Endothelial cell of umbilical vein (primary cell): ENCODE measurements at regions not wholly inside any gene's neighbourhood (a gene's known extent, or its start where the extent isn't known, plus 50 kb on each side); places are given as distances from the start of the nearest gene placed in this dataset.
A peak's percentile ranks its signal among the peaks of the same experiment; 100 is the strongest.

Experiments used
- BruUV-seq: library from RNA; stranded (reverse); fragments of 400-500 nt; replicated peaks from 2 replicates; lab custom pipeline; 2021; lab: Mats Ljungman, UMichigan
- CTCF ChIA-PET: fragments of 300-600, 350-600 bp; sonication (Branson Sonifier 250); formaldehyde crosslinking; loops from one replicate; lab custom pipeline; 2021; ENCODE audit warnings: antibody characterized with exemption, inconsistent platforms; lab: Charles Lee
- POLR2A ChIA-PET: fragments of 300-600, 350-600 bp; sonication (Branson Sonifier 250); formaldehyde crosslinking; loops from one replicate; lab custom pipeline; 2021; ENCODE audit warnings: antibody characterized with exemption, inconsistent platforms; lab: Charles Lee
- DNase-seq: peaks from one replicate; pipeline ENCODE4 v3.0.0-alpha.2; 2011; ENCODE audit warnings: low read depth, low spot score
- FAIRE-seq: peaks from 2 replicates; lab custom pipeline; 2011; peaks lifted over from hg19 to GRCh38; lab: Jason Lieb, UNC
- H2AFZ ChIP-seq: 2 replicates; pipeline ENCODE4 v1.6.0; 2012; ENCODE audit warnings: low read depth, low read length, control low read depth, inconsistent platforms
- H3K27ac ChIP-seq: 2 replicates; pipeline ENCODE4 v1.5.1; 2011; ENCODE audit warnings: low read depth, mild to moderate bottlenecking, control low read depth, low read length, moderate library complexity; ENCODE audit not compliant: insufficient read depth
- H3K27me3 ChIP-seq, 2 experiments: 2 replicates each; pipeline versions ENCODE4 v1.6.0 to v1.6.1; 2011; ENCODE audit warnings: low read length in 2 of 2, mixed read lengths in 1 of 2; ENCODE audit not compliant: control insufficient read depth in 2 of 2, insufficient read depth in 2 of 2
- H3K36me3 ChIP-seq, 2 experiments: 2 replicates in 1 of 2; 3 replicates in 1 of 2; pipeline ENCODE4 v1.5.1; 2011; ENCODE audit warnings: low read length in 2 of 2, mild to moderate bottlenecking in 1 of 2, moderate library complexity in 1 of 2; ENCODE audit not compliant: control insufficient read depth in 2 of 2, insufficient read depth in 2 of 2; ENCODE audit errors: extremely low read depth in 1 of 2
- H3K4me1 ChIP-seq: 3 replicates; pipeline ENCODE4 v1.5.1; 2011; ENCODE audit warnings: mild to moderate bottlenecking, low read length; ENCODE audit not compliant: control insufficient read depth, insufficient read depth; ENCODE audit errors: extremely low read depth
- H3K4me2 ChIP-seq: 2 replicates; pipeline ENCODE4 v1.6.1; 2011; ENCODE audit warnings: low read length, control low read depth, mixed read lengths; ENCODE audit not compliant: insufficient read depth
- H3K4me3 ChIP-seq, 3 experiments: fragments of 200-600 bp in 1 of 3; sonication (generic), shearing (Covaris generic) in 1 of 3; replicated peaks in 1 of 3; 2 replicates each; pipeline ENCODE4 v1.5.1; 2011 to 2016; ENCODE audit warnings: control low read depth in 3 of 3, low read length in 3 of 3, mild to moderate bottlenecking in 2 of 3, inconsistent platforms in 1 of 3, low read depth in 1 of 3, moderate library complexity in 1 of 3; ENCODE audit not compliant: insufficient read depth in 1 of 3
- H3K79me2 ChIP-seq: 2 replicates; pipeline ENCODE4 v1.6.0; 2012; ENCODE audit warnings: low read length, inconsistent platforms; ENCODE audit not compliant: control insufficient read depth, insufficient read depth
- H3K9ac ChIP-seq: replicated peaks from 2 replicates; pipeline ENCODE3; 2011; ENCODE audit warnings: low read length, control low read depth; ENCODE audit not compliant: insufficient read depth; ENCODE audit errors: extremely low read depth
- H3K9me1 ChIP-seq: replicated peaks from 3 replicates; pipeline ENCODE4 v1.6.0; 2011; ENCODE audit warnings: mild to moderate bottlenecking, low read length; ENCODE audit not compliant: control insufficient read depth, insufficient read depth; ENCODE audit errors: extremely low read depth
- H3K9me3 ChIP-seq: replicated peaks from 2 replicates; pipeline ENCODE4 v1.5.1; 2012; ENCODE audit warnings: low read length, inconsistent platforms; ENCODE audit not compliant: control insufficient read depth, insufficient read depth
- H4K20me1 ChIP-seq: replicated peaks from 2 replicates; pipeline ENCODE3; 2011; ENCODE audit warnings: mild to moderate bottlenecking, low read length; ENCODE audit not compliant: control insufficient read depth, insufficient read depth; ENCODE audit errors: extremely low read depth
- CTCF ChIP-seq, 2 donors: IDR thresholded peaks; 1 replicate in 1 of 2; 2 replicates in 1 of 2; pipeline ENCODE4 v1.5.1; 2011; ENCODE audit warnings: low read length in 2 of 2, mild to moderate bottlenecking in 2 of 2, moderate library complexity in 2 of 2, control low read depth in 1 of 2, inconsistent platforms in 1 of 2, low read depth in 1 of 2; ENCODE audit not compliant: insufficient read depth in 1 of 2; ENCODE audit errors: extremely low read depth in 1 of 2
- EZH2 ChIP-seq: IDR thresholded peaks from 2 replicates; pipeline ENCODE4 v1.6.1; 2012; ENCODE audit warnings: borderline replicate concordance, low read depth, mild to moderate bottlenecking, moderate library complexity, low read length, inconsistent platforms; ENCODE audit not compliant: severe bottlenecking
- FOS ChIP-seq: IDR thresholded peaks from 2 replicates; pipeline ENCODE4 v1.6.1; 2011; ENCODE audit warnings: mild to moderate bottlenecking, low read length, moderate library complexity, borderline replicate concordance; ENCODE audit not compliant: insufficient read depth
- GATA2 ChIP-seq: IDR thresholded peaks from 2 replicates; pipeline ENCODE4 v1.7.0; 2011; ENCODE audit warnings: low read depth, mild to moderate bottlenecking, moderate library complexity, mixed read lengths, low read length; ENCODE audit not compliant: insufficient read length, insufficient read depth
- JUN ChIP-seq: IDR thresholded peaks from 2 replicates; pipeline ENCODE4 v1.6.1; 2011; ENCODE audit warnings: borderline replicate concordance, low read depth; ENCODE audit not compliant: insufficient read length, insufficient read depth
- MAX ChIP-seq: IDR thresholded peaks from 2 replicates; pipeline ENCODE4 v1.6.1; 2011; ENCODE audit not compliant: insufficient read depth, insufficient read length
- MYC ChIP-seq: IDR thresholded peaks from one replicate; pipeline ENCODE4 v1.6.1; 2011; ENCODE audit warnings: mild to moderate bottlenecking, low read depth, low read length
- POLR2A ChIP-seq: IDR thresholded peaks from 2 replicates; pipeline ENCODE4 v1.6.1; 2012; ENCODE audit warnings: low read depth, mild to moderate bottlenecking, control low read depth, low read length
- POLR2AphosphoS5 ChIP-seq: IDR thresholded peaks from 2 replicates; pipeline ENCODE4 v1.6.1; 2012; ENCODE audit warnings: low read depth, mild to moderate bottlenecking, control low read depth, low read length, moderate library complexity; ENCODE audit not compliant: insufficient read depth
- dilution Hi-C: fragments of 300-500 bp; cut with MboI; formaldehyde crosslinking; loops from one replicate; pipeline ENCODE4 v1.15.0; 2019; ENCODE audit warnings: low sequenced_read_pairs; ENCODE audit not compliant: extremely low pct_ligation_motif_present
- intact Hi-C: fragments of 100-400 bp; cut with micrococcal nuclease; formaldehyde crosslinking; loops from one replicate; pipeline ENCODE4 v1.10.0; 2022

- H4K20me1 ChIP-seq: no peaks in the 10 kb centered on the region
- H3K79me2 ChIP-seq: no peaks in the 10 kb centered on the region
- no peak for FAIRE-seq
- no peaks in the 10 kb centered on the region for H3K27me3 ChIP-seq
- no TSS peak for BruUV-seq
- H3K9ac ChIP-seq: no peak overlapping the region
- H3K4me1 ChIP-seq: no peaks in the 10 kb centered on the region
- TF ChIP-seq POLR2A (no peak), CTCF (IDR thresholded peaks at IDR 0.05; ENCODE audit: extremely low read depth in 1 of 2, insufficient read depth in 1 of 2, low read depth in 1 of 2, low read length in 2 of 2) (peak; percentile 62 to 66)
- H3K4me3 ChIP-seq: no peak overlapping the region
- no peaks in the 10 kb centered on the region for H3K9me3 ChIP-seq
- DNase-seq: peak; percentile 59
- H3K36me3 ChIP-seq: no peaks in the 10 kb centered on the region
- no peak overlapping the region for H3K4me2 ChIP-seq
- H3K27ac ChIP-seq: no peak overlapping the region
- intact Hi-C loops (loop anchor here (10.0 kb wide), 1 partner anchor 971 kb away; the partner anchor contains the start of gene ADGRL2), dilution Hi-C loops (no loop called here)
- H2AFZ ChIP-seq: no peak overlapping the region
- ChIA-PET CTCF (interaction anchor here (1.2 to 1.3 kb wide), 2 partner anchors 20 to 1086 kb away, joined by 3 to 4 read pairs; no protein-coding TSS in a partner anchor), POLR2A (no interaction called here)
- H3K9me1 ChIP-seq: no peaks in the 10 kb centered on the region
Observed at GRCh38 chr1:82775406-82776000, 974.8 kb downstream of the ADGRL2 start.

DNA sequence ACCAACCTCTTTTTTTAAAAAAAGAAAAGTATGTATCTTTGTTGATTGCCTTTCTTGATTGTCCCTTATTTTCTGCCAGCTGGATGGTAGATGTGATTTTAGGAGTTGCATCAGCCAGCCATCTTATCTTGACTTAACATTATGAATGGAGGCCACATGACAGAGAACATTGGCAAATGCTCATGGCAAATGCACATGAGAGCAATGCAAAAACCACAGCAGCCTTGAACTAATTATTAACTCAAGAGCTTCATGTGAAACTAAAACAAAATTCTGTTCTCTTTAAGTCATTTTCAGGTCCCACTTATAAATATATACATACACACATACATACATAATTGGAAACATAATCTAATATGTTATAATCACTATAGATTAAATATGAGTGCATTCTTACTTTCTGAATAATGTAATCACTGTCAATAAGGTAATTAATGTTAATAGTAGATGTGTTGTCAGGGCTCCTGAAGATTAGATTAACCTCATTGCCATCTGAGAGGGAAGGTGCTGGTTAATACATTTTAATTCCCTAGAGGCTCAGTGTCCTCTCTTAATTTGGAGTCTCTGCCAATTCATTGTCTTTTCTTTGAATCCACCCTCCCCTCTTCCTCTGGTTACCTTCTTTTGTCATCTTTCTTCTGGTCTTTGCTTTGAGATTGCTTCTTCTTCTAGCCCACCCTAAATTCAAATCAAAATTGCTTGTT, 962.2 kb downstream of the ADGRL2 start:
- no peak for TF ChIP-seq POLR2AphosphoS5
- TF ChIP-seq POLR2A: no peak
- TF ChIP-seq JUN: no peak
- no peak for TF ChIP-seq CTCF (IDR thresholded peaks at IDR 0.05; ENCODE audit: extremely low read depth in 1 of 2, insufficient read depth in 1 of 2, low read depth in 1 of 2, low read length in 2 of 2)
- TF ChIP-seq MAX: no peak
- no peak for TF ChIP-seq MYC
- TF ChIP-seq GATA2: no peak
- no peak for TF ChIP-seq EZH2
- TF ChIP-seq FOS: no peak
- DNase-seq (no peak), FAIRE-seq (no peak)
- ChIA-PET CTCF (interaction anchor here (1.1 kb wide), 1 partner anchor 52 kb away, joined by 3 read pairs; no protein-coding TSS in a partner anchor), POLR2A (interaction anchor here (0.6 kb wide), 1 partner anchor 964 kb away, joined by 3 read pairs; no protein-coding TSS in a partner anchor)
- no peaks in the 10 kb centered on the region for H3K4me1 ChIP-seq
- BruUV-seq: no TSS peak
- H3K36me3 ChIP-seq: no peaks in the 10 kb centered on the region
- no peak overlapping the region for H3K4me2 ChIP-seq
- H3K79me2 ChIP-seq: no peaks in the 10 kb centered on the region
- intact Hi-C loops (no loop called here), dilution Hi-C loops (no loop called here)
- no peak overlapping the region for H3K27ac ChIP-seq
- H3K27me3 ChIP-seq: no peaks in the 10 kb centered on the region
- no peaks in the 10 kb centered on the region for H3K9me1 ChIP-seq
- no peaks in the 10 kb centered on the region for H4K20me1 ChIP-seq
- no peak overlapping the region for H3K4me3 ChIP-seq
- H2AFZ ChIP-seq: no peak overlapping the region
- H3K9me3 ChIP-seq: no peaks in the 10 kb centered on the region
- H3K9ac ChIP-seq: no peak overlapping the region
